HCT116 (cell line): ENCODE measurements at regions not wholly inside any gene's neighbourhood (a gene's known extent, or its start where the extent isn't known, plus 50 kb on each side); places are given as distances from the start of the nearest gene placed in this dataset.

ENCODE experiments used
- ATAC-seq: fragments of 200-7000 bp; cut with Tn5 transposase; 2 replicates; pipeline ENCODE4 v1.9.1; 2020; ENCODE audit warnings: mild to moderate bottlenecking, moderate library complexity
- BruUV-seq: library from RNA; stranded (reverse); fragments of 400-500 nt; replicated peaks from 2 replicates; lab custom pipeline; 2021; lab: Mats Ljungman, UMichigan
- CTCF ChIA-PET: fragments of 300-600 bp; sonication (Branson Sonifier 250); formaldehyde crosslinking; loops from one replicate; lab custom pipeline; 2021; ENCODE audit warnings: antibody characterized with exemption; lab: Charles Lee
- POLR2A ChIA-PET: fragments of 300-600, 350-600 bp; sonication (Branson Sonifier 250); formaldehyde crosslinking; loops from one replicate; lab custom pipeline; 2021; ENCODE audit warnings: antibody characterized with exemption; lab: Charles Lee
- RAD21 ChIA-PET, 2 experiments: fragments of 300-600 bp; sonication (Branson Sonifier 250); formaldehyde crosslinking; loops; one replicate each; lab custom pipeline; 2023; ENCODE audit warnings: low total read pairs in 2 of 2; ENCODE audit not compliant: uncharacterized antibody in 2 of 2, unreplicated experiment in 2 of 2, low non-redundant PET in 1 of 2; lab: Charles Lee
- DNase-seq: peaks from one replicate; pipeline ENCODE4 v3.0.0-alpha.2; 2010; ENCODE audit warnings: low read depth, low spot score
- H2AFZ ChIP-seq: fragments of 200-600 bp; shearing (Covaris generic), sonication (generic); 2 replicates; pipeline ENCODE4 v1.6.1; 2017; ENCODE audit warnings: low read depth, mixed run types, mixed read lengths, antibody characterized with exemption, low read length; ENCODE audit not compliant: poor library complexity, severe bottlenecking
- H3K27ac ChIP-seq: 2 replicates; pipeline ENCODE4 v1.5.1; 2012; ENCODE audit warnings: low read depth, low read length
- H3K27me3 ChIP-seq: fragments of 200-600 bp; sonication (generic); 2 replicates; pipeline ENCODE4 v1.6.1; 2016; ENCODE audit warnings: mixed run types, low read length, mixed read lengths; ENCODE audit not compliant: insufficient read depth
- H3K36me3 ChIP-seq, 2 experiments: fragments of 200-500 bp in 1 of 2; fragments of 200-600 bp in 1 of 2; sonication (Bioruptor generic) in 1 of 2; sonication (generic) in 1 of 2; 2 replicates each; pipeline versions ENCODE4 v1.5.1 to v1.6.1; 2014 to 2016; ENCODE audit warnings: low read length in 2 of 2, inconsistent platforms in 1 of 2, mixed read lengths in 1 of 2, mixed run types in 1 of 2; ENCODE audit not compliant: insufficient read depth in 2 of 2, control insufficient read depth in 1 of 2
- H3K4me1 ChIP-seq, 2 experiments: fragments of 200-600 bp in 1 of 2; sonication (generic) in 1 of 2; 2 replicates each; pipeline versions ENCODE4 v1.5.1 to v1.6.1; 2012 to 2017; ENCODE audit warnings: low read length in 2 of 2, inconsistent platforms in 1 of 2, mild to moderate bottlenecking in 1 of 2, mixed read lengths in 1 of 2, mixed run types in 1 of 2, moderate library complexity in 1 of 2; ENCODE audit not compliant: insufficient read depth in 2 of 2, control insufficient read depth in 1 of 2
- H3K4me2 ChIP-seq: fragments of 200-600 bp; sonication (generic); 2 replicates; pipeline ENCODE4 v1.6.1; 2017; ENCODE audit warnings: mixed run types, low read length, mixed read lengths
- H3K4me3 ChIP-seq, 2 experiments: fragments of 200-600 bp in 1 of 2; sonication (generic) in 1 of 2; replicated peaks in 1 of 2; 2 replicates each; pipeline ENCODE4 v1.5.1; 2011 to 2016; ENCODE audit warnings: low read length in 2 of 2, control low read depth in 1 of 2, low read depth in 1 of 2, mild to moderate bottlenecking in 1 of 2, mixed read lengths in 1 of 2, mixed run types in 1 of 2
- H3K79me2 ChIP-seq: fragments of 200-600 bp; sonication (generic); 2 replicates; pipeline ENCODE4 v1.6.1; 2017; ENCODE audit warnings: mild to moderate bottlenecking, mixed run types, low read length, moderate library complexity, mixed read lengths; ENCODE audit not compliant: insufficient read depth
- H3K9ac ChIP-seq: fragments of 200-600 bp; sonication (generic); 2 replicates; pipeline ENCODE4 v1.6.1; 2016; ENCODE audit warnings: low read length, mixed read lengths
- H3K9me2 ChIP-seq: fragments of 200-600 bp; sonication (generic), shearing (Covaris generic); 2 replicates; pipeline ENCODE4 v1.6.1; 2017; ENCODE audit warnings: mixed run types, mild to moderate bottlenecking, moderate library complexity; ENCODE audit not compliant: insufficient read depth
- H3K9me3 ChIP-seq, 2 experiments: fragments of 200-500 bp in 1 of 2; fragments of 200-600 bp in 1 of 2; sonication (Bioruptor generic) in 1 of 2; sonication (generic) in 1 of 2; 2 replicates each; pipeline ENCODE4 v1.6.1; 2014 to 2017; ENCODE audit warnings: low read length in 2 of 2, mixed read lengths in 2 of 2, inconsistent platforms in 1 of 2, low read depth in 1 of 2, mild to moderate bottlenecking in 1 of 2, mixed run types in 1 of 2, moderate library complexity in 1 of 2; ENCODE audit not compliant: control insufficient read depth in 1 of 2, insufficient read depth in 1 of 2
- H4K20me1 ChIP-seq: fragments of 200-600 bp; sonication (generic), shearing (Covaris generic); 2 replicates; pipeline ENCODE4 v1.6.1; 2017; ENCODE audit warnings: mixed run types, mild to moderate bottlenecking, moderate library complexity; ENCODE audit not compliant: insufficient read depth
- CBX3 ChIP-seq: IDR thresholded peaks from 2 replicates; pipeline ENCODE4 v1.6.1; 2012; ENCODE audit warnings: low read depth
- CEBPB ChIP-seq: IDR thresholded peaks from 2 replicates; pipeline ENCODE4 v1.6.1; 2012; ENCODE audit warnings: low read depth
- ELF1 ChIP-seq: IDR thresholded peaks from 2 replicates; pipeline ENCODE4 v1.6.1; 2012; ENCODE audit warnings: low read depth, borderline replicate concordance
- EZH2 ChIP-seq: fragments of 200-600 bp; sonication (generic); IDR thresholded peaks from 2 replicates; pipeline ENCODE4 v1.6.1; 2017; ENCODE audit warnings: antibody characterized with exemption, mixed run types
- EZH2phosphoT487 ChIP-seq: fragments of 200-600 bp; IDR thresholded peaks from 2 replicates; pipeline ENCODE4 v1.6.1; 2018; ENCODE audit warnings: antibody characterized with exemption, borderline replicate concordance
- JUND ChIP-seq: IDR thresholded peaks from 2 replicates; pipeline ENCODE4 v1.6.1; 2012
- POLR2A ChIP-seq: IDR thresholded peaks from 2 replicates; pipeline ENCODE4 v1.7.0; 2011; ENCODE audit warnings: borderline replicate concordance; ENCODE audit not compliant: insufficient read depth, insufficient read length; ENCODE audit errors: extremely low read depth
- POLR2AphosphoS5 ChIP-seq: IDR thresholded peaks from 2 replicates; pipeline ENCODE4 v1.6.1; 2011; ENCODE audit warnings: mild to moderate bottlenecking, low read depth, low read length, moderate library complexity
- RAD21 ChIP-seq: IDR thresholded peaks from 2 replicates; pipeline ENCODE4 v1.6.1; 2012; ENCODE audit warnings: low read depth, mild to moderate bottlenecking
- SIN3A ChIP-seq: IDR thresholded peaks from 2 replicates; pipeline ENCODE4 v1.6.1; 2012; ENCODE audit warnings: low read depth
- SP1 ChIP-seq: IDR thresholded peaks from 2 replicates; pipeline ENCODE4 v1.6.1; 2012; ENCODE audit warnings: low read depth
- SRF ChIP-seq: IDR thresholded peaks from 2 replicates; pipeline ENCODE4 v1.6.1; 2012; ENCODE audit warnings: low read depth
- TCF7L2 ChIP-seq: IDR thresholded peaks from 2 replicates; pipeline ENCODE4 v1.7.0; 2011; ENCODE audit warnings: borderline replicate concordance, inconsistent platforms; ENCODE audit not compliant: insufficient read depth, insufficient read length; ENCODE audit errors: extremely low read depth
- ZFX ChIP-seq: fragments of 450-650 bp; IDR thresholded peaks from 2 replicates; pipeline ENCODE4 v1.6.1; 2017
- ZNF274 ChIP-seq: fragments of 200-500 bp; sonication (Bioruptor generic); IDR thresholded peaks from 2 replicates; pipeline ENCODE4 v1.6.1; 2014; ENCODE audit warnings: mild to moderate bottlenecking, low read depth, low read length, inconsistent platforms
- intact Hi-C: fragments of 100-400 bp; cut with micrococcal nuclease; formaldehyde crosslinking; loops from 2 replicates; pipeline ENCODE4 v1.10.0; 2022
- TF ChIP-seq, protein P1 (sequence below): IDR thresholded peaks from 2 replicates; pipeline ENCODE4 v1.6.1; 2012
- TF ChIP-seq, protein P2 (sequence below): IDR thresholded peaks from 2 replicates; pipeline ENCODE4 v1.6.1; 2011; ENCODE audit warnings: mild to moderate bottlenecking, low read length, moderate library complexity; ENCODE audit not compliant: insufficient replicate concordance; ENCODE audit errors: extremely low read depth
- TF ChIP-seq, protein P3 (sequence below): IDR thresholded peaks from 2 replicates; pipeline ENCODE4 v1.6.1; 2012

DNA sequence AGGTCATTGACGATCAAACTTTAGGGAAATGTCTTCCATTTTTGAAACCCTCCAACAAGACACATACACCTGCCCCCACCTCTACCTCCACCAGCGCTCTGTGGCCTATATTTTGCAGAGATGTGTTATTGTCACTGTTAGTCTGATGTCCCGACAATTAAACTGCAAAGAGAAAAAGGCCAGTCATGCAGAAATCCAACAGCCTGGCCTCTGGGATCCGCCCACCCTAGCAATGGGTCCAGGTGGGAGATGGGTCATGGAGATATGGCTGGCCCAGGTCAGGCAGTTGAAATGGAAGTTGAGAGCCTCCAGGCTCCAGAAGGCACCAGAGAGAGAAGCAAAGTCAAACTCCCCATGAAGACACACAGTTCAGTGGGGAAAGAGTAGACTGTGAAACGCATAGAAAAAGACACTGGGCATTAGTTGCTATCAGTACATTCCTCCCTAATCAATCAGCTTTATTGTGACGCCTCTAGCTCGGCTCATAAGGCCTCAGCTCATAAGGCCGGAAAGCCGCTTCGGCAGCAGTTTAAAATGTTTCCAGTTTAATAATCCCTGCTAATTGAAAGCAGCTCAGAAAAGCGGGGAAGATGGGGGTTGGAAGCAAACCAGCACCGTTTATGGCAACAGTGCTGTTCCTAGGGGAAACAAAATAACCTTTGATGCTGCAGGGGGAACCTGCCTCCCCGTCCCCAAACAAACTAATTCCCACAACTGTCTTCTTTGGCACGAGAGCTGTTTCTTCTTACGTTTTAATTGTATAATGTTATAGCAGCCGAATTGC is 239.7 kb upstream of the ZNF507 start:
- H3K4me2 ChIP-seq, result no peak overlapping the region
- ATAC-seq (no peak), DNase-seq (no peak)
- TF ChIP-seq, protein P1, sequence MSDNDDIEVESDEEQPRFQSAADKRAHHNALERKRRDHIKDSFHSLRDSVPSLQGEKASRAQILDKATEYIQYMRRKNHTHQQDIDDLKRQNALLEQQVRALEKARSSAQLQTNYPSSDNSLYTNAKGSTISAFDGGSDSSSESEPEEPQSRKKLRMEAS, result no peak
- TF ChIP-seq SRF (no peak), SP1 (no peak), CEBPB (no peak), RAD21 (no peak), ZNF274 (no peak), ELF1 (no peak), EZH2 (no peak), POLR2A (no peak), ZFX (no peak), SIN3A (no peak), JUND (no peak), TCF7L2 (no peak), CBX3 (no peak), EZH2phosphoT487 (no peak), POLR2AphosphoS5 (no peak)
- TF ChIP-seq, protein P2, sequence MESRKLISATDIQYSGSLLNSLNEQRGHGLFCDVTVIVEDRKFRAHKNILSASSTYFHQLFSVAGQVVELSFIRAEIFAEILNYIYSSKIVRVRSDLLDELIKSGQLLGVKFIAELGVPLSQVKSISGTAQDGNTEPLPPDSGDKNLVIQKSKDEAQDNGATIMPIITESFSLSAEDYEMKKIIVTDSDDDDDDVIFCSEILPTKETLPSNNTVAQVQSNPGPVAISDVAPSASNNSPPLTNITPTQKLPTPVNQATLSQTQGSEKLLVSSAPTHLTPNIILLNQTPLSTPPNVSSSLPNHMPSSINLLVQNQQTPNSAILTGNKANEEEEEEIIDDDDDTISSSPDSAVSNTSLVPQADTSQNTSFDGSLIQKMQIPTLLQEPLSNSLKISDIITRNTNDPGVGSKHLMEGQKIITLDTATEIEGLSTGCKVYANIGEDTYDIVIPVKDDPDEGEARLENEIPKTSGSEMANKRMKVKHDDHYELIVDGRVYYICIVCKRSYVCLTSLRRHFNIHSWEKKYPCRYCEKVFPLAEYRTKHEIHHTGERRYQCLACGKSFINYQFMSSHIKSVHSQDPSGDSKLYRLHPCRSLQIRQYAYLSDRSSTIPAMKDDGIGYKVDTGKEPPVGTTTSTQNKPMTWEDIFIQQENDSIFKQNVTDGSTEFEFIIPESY, result no peak
- TF ChIP-seq, protein P3, sequence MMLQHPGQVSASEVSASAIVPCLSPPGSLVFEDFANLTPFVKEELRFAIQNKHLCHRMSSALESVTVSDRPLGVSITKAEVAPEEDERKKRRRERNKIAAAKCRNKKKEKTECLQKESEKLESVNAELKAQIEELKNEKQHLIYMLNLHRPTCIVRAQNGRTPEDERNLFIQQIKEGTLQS, result no peak
- ChIA-PET CTCF (no interaction called here), RAD21 (no interaction called here), POLR2A (no interaction called here)
- no peaks in the 10 kb centered on the region for H3K27me3 ChIP-seq
- BruUV-seq, result no TSS peak
- H3K4me1 ChIP-seq, result no peaks in the 10 kb centered on the region
- H3K9me2 ChIP-seq, result no peaks in the 10 kb centered on the region
- peaks cover 0 to 5% of the 10 kb centered on the region in 2 experiments; a peak in 2 of 4 replicates for H3K9me3 ChIP-seq
- no peaks in the 10 kb centered on the region for H3K79me2 ChIP-seq
- intact Hi-C loops, result no loop called here
- no peaks in the 10 kb centered on the region for H4K20me1 ChIP-seq
- H2AFZ ChIP-seq, result no peak overlapping the region
- H3K4me3 ChIP-seq, result no peak overlapping the region
- H3K9ac ChIP-seq, result no peak overlapping the region
- H3K36me3 ChIP-seq, result no peaks in the 10 kb centered on the region
- no peak overlapping the region for H3K27ac ChIP-seq
